GM21423 (cell line): ENCODE measurements at regions not wholly inside any gene's neighbourhood (a gene's known extent, or its start where the extent isn't known, plus 50 kb on each side); places are given as distances from the start of the nearest gene placed in this dataset.

Source experiments
- ATAC-seq: cut with Tn5 transposase; IDR thresholded peaks from one replicate; pipeline ENCODE4 v1.9.1; 2021; ENCODE audit warnings: mild to moderate bottlenecking, moderate library complexity; ENCODE audit not compliant: unreplicated experiment

DNA sequence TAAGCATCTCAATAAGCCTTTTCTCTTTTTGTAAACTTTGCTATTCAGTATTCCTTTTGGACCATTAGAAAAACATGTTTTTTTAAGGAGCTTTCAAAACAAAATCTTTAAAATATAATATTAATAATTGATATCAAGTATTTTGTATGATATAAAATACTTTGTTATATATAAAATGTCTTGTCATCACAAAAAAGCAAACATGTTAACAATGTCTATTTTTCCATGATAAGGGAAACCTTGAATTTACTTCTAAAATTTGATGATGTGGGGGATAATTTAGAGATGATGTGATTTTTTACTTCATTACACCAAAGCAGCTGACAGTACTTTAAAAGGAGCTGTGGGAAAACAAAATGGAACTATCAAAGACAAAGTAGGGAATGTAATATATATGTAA, 887.7 kb downstream of the SI start:
- no peak for ATAC-seq

DNA sequence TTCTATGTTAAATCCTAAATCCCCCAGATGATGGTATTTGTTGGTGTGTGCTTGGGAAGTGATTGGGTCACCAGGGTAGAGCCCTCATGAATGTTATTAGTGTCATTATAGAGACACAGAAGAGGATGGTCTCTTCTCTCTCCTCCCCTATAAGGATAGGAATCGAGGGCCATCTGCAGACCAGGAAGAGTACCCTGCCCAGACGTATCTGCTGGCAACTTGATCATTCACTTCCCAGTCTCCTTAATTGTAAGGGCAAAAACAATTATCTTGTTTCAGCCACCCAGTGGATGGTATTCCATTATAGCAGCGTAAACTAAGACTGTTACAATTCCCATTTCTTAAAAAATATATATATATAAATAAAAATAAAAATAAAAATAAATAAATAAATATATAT, 892.2 kb downstream of the SI start:
- no peak for ATAC-seq

DNA sequence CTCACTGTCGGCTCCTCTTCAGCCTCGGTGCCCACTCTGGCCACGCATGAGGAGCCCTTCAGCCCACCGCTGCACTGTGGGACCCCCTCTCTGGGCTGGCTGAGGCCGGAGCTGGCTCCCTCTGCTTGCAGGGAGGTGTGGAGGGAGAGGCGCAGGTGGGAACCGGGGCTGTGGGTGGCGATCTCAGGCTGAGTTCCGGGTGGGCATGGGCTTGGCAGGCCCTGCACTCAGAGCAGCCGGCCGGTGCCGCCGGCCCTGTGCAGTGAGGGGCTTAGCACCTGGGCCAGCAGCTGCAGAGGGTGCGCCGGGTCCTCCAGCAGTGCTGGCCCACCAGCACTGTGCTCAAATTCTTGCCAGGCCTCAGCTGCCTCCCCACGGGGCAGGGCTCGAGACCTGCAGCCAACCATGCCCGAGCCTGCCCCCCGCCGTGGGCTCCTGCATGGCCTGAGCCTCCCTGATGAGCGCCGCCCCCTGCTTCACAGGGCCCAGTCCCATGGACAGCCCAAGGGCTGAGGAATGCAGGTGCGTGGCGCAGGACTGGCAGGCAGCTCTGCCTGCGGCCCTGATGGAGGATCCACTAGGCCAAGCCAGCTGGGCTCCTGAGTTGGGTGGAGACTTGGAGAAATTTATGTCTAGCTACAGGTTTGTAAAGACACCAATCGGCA, 899.1 kb downstream of the SI start:
- ATAC-seq = no peak

DNA sequence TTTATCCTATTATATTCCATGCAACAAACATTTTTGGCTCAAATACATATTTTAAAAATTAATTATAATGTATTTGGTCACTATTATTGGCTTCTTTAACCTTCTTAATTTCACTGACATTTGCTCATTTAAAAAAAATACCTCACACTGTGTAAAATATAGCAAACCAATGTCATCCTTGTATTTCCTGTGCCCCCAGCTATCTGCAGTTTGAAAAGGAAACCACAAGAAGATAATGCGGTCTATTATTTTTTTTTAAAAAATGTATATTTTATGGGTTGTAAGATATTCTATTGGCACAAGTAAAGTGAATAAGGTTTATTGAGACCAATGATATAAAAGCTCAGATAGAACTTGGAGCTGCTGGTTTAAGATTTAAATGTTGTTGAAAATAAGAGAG, 904.2 kb downstream of the SI start:
- ATAC-seq = no peak

DNA sequence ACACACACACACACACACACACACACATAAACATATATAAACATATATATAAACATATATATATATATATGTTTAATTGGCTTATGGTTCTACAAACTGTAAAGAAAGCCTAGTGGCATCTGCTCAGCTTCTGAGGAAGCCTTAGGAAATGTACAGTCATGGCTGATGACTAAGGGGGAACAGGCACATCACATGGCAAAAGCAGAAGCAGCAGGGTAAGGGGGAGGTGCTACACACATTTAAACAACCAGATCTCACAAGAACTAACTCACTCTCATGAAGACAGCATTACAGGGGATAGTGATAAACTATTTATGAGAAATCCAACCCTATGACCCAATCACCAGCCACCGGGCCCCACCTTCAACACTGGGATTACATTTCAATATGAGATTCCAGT, 922.9 kb downstream of the SI start:
- ATAC-seq = no peak

DNA sequence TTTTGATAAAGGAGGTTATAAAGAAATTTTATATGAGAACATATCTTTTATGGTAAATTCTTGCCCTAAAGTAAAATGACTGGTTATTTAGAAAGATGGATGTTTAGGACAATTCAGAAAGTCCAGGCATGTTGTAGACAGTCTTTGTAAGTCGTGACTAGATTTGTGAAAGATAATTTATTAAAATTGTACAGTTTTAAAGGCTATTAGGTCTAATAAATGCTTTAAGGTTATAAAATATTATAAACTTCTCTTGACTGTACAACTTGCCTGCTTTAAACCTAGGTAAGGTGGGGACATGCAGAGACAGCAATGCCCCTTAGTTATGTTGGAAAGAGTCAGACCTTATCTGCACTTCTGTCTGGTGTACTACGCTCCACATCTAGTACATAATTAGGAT, 933.5 kb downstream of the SI start:
- ATAC-seq = no peak

DNA sequence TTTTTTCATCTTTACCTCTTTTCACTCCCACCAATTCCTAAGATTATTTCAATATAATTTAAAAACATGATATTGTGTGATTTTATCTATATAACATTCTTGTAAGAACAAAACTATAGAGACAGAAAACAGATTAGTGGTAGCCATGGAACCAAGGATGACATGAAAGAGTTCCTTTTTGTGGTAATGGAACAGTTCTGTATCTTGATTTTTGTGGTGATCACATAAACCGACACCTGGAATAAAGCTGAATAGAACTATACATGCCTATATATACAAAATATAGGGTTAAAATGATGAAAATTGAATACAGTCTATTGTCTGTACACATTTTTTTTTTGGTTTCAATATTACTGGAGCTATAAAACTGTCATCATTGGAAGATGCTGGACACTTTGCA, 945.4 kb downstream of the SI start:
- ATAC-seq = no peak

DNA sequence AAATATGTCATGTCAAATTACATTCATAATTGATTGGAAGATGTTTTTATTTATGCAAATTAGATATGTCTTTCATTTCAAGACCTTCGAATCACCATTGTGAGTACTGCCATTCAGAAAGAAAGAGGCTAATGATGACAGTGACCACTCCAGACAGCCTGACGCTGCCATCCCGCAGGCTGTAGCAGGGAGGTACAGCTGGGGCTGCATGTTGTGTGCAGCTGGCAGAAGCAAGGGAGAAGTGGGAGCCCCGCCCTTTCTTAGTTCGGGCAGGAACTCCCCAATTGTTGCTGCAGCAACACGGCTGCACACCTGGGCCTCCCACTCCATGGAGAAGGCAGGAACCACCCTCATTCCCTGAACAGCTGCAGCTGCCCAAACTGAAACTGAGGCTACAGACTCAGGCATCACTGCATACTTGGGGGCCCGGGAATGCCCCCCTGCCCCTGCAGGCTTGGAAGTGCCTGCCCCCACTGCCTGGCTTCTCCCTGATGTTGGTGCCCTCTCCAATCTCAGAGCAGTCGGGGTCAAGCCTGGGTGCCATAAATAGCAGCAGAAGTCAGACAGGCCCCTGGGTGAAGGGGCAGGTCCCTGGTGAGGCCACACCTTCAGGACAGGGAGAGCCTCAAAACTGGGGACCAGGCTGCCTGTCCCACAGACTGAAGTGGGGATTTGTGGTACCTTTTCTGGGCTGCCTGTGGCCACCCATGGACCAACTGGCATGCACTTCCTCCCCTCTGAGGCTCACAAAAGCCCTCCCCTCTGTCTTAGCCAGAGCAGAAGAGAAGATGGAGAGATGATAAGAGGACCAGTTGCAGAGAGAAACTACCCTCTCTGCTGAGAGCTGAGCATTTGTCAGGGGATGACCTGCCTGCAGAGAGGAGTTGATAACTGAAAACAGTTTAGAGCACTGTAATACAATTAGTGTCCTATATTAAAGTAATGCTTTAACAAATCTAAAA, 964.6 kb downstream of the SI start:
- no peak for ATAC-seq

DNA sequence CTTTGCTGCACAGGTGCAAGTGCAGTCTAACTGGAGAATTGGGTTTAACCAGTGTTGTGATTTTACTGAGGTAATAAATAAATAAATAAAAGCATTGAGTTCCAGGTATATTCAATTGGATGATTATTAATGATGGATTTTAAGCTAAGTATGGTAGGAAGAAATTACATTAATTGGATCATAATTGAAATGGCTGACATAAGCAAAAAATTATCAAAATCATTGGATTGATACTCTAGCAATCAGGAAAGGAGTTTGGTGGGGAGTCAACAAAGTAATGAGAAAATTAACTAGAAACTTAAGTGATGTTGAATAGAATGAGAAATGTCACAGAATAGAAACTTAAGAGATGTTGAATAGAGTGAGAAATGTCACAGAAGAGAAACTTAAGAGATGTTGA, 981.9 kb downstream of the SI start:
- ATAC-seq = no peak

DNA sequence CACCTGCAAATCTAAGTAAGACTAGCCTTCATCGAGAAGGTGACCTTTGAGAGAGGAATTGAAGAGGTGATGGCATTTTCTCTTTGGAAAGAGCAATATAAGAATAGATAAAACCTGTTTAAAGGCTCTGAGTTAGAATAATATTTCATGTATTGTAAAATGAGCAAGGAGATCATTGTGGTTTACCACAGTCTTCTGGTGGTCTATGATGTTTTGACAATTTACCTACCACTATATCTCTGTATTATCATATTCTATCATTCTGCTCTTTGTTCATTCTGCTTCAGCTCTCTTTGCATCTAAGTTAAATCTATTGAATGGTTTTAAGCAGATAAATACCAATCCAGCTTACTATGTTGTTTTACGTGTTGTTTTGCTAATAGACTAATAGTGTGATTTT, 982.3 kb downstream of the SI start:
- ATAC-seq = no peak

DNA sequence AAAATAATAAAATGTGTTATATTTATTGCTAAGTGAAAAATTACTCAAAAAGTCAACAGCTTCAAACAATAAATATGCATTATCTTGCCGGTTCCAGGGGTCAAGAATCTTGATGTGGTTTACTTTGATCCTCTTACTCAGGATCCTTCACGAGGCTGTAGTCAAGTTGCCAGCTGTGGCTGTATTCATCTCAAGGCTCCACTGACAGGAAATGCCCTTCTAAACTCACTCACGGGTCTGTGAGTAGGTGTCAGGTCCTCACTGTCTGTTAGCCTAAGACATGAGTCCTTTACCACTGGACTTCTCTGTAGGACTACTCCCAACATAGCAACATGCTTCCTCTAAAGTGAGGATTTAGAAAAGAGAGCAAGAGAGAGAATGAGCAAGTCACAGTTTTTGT, 983.0 kb downstream of the SI start:
- no peak for ATAC-seq

DNA sequence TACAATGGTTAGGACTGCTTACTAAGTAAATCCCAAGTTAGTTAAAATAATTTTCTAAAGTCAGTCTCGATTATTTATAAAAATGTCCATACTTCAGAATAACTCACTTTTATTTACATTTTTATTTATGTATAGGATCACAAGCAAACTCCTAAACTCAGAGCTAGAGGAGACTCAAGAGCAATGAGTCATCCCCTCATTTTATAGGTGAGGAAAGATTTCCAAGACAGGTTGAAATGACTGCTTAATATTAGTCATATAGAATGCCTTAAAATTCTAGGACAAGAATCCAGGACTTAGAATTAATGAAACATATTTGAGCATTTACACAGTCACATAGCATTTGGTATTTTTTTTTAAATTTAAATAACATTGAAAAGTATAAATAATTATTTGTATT, 983.8 kb downstream of the SI start:
- no peak for ATAC-seq

DNA sequence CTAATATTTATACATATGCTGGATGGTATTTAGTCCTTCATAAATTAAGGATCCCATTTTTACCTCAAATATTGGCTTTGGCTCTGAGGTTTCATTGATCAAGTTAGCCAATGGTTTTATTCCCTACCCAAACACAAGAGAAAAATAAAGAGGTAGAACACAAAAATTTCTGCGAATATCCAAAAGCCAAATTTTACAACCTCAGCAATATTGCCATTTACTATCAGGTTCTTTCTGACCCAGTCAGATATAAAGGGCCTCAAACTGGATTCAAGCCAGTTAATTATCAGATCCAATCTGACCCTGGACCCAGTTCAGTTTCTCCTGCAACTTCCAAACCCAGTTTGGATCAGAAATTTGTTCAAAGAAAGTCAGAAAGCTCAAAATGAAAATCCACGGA, 998.1 kb downstream of the SI start:
- no peak for ATAC-seq

DNA sequence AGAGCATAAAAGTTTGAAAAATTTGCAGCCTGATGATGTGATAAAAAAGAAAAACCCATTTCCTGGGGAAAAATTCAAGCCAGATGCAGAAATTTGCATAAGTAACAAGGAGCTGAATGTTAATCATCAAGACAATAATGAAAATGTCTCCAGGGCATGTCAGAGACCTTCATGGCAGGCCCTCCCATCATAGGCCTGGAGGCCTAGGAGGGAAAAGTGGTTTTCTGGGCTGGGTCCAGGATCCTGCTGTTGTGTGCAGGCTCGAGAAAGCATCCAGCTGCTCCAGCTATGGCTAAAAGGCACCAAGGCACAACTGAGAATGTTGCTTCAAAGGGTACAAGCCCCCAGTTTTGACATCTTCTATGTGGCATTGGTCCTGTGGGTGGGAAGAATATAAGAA, 1014.0 kb downstream of the SI start:
- no peak for ATAC-seq

DNA sequence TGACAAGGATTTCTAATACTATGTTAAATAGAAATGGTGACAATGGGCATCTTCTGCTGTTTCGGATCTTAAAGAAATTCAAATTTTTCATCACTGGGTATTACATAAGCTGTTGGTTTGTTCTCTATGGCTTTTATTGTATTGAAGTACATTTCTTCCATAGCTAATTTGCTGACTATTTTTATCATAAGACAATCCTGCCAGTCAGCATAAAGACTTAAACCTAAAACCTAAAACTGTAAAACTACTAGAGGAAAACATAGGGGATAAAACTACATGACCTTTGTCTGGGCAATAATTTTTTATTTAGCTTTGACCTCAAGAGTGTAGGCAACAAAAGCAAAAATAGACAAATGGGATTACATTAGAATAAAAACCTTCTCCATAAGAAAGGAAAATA, 1017.4 kb downstream of the SI start:
- no peak for ATAC-seq

DNA sequence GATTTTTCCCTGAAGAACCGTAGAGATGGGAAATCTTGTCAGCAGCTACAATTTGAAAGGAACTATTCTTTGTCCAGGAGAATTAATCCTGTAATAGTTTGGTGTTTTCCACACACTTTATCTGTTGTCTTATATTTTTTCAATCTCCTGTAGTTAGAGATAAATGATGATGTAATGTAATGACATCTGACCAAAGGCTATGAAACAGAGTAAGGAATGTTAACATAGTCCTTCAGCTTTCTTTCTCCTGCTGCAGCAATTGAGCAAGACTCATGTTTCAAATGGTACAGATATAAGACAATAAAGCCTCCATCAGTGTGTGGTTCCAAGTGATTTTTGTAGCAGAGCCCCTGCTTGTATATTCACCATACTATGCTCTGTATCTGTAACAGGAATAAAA, 1028.4 kb downstream of the SI start:
- ATAC-seq = no peak

DNA sequence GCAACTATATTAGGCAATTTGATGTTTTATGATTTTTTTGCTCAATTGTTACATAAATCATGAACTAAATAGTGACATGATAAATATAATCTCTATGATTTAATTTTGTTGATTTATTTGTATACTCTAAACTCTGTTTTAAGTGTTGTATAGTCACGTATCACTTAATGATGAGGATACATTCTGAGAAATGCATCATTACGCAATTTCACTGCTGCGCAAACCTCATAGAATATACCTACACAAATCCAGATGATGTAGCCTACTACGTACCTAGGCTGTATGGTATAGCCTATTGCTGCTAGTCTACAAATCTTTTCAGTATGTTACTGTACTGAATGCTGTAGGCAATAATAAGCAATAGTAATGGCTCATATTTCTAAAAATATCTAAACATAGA, 1029.8 kb downstream of the SI start:
- no peak for ATAC-seq

DNA sequence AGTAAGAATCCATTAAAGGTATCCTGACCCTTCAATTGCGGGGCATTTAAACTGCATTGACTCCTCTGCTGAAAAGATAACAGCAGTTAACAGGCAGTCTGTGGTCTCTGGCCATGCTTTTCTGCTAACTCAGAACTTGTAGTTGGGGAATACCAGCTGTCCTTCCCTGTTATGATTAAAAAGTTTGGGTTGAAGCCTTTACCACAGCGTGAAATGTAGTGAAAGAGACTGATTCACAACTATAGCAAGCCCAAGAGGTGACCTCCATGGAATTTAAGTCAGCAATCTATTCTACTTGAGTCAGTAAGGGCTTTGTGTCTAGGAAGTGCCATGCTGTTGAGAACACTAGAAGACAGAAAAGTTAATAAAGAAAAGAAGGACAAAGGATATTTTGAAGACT, 1037.3 kb downstream of the SI start:
- ATAC-seq = no peak

DNA sequence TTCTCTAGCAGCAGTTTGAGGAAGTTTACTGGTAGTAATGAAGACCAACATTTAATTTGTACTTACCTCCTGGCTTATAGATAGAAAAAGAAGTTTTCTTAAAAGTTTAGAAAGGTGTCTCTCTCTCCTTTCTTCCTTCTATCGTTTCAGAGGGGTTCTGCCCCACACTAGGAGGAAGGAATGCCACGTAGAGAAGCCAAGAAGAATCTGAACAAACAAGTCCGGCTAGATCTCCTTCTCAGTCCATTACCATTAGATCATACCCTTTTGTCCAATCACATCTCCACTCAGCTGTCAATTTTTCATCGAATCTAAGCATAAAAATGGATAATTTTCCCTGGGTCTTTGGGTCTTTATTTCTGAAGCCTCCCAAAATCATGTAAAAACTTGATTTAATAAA, 1048.1 kb downstream of the SI start:
- no peak for ATAC-seq

DNA sequence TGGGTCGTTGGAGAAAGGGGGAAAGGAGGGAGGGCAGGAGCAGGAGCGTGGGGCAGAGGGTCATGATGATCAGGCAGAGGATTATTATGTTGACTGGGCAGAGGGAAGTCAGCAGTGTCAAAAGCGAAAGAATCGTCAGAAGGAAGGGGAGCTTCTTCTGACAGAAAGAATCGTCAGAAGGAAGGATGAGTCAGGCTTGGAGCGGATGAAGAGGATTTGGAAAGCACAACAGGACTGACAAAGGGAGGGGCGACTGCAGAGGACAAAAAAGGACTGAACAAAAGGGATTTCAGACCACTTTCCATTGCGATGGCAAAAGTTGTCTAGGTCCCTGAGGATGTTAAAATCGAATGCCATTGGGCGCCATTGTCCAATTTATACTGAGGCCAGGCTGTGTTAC, 1053.5 kb downstream of the SI start:
- ATAC-seq = no peak

DNA sequence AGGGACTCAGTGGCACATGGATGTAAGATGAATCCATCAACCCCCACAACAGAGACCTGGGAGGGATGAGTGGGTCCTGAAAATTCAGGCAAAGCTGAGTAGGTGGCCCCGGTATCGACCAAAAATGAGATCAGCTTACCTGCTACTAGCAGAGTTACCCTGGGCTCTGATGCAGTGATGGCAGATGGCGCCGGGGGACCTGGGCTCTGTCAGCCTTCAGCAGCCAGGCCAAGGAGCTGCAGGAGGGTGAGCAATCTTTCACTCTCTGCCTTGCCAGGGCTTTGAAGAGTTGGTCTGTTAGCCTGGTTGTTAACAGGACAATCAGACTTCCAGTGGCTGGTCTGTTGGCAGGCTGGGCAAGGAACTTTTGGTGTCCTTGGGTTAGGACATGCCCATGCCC, 1054.8 kb downstream of the SI start:
- ATAC-seq = no peak

DNA sequence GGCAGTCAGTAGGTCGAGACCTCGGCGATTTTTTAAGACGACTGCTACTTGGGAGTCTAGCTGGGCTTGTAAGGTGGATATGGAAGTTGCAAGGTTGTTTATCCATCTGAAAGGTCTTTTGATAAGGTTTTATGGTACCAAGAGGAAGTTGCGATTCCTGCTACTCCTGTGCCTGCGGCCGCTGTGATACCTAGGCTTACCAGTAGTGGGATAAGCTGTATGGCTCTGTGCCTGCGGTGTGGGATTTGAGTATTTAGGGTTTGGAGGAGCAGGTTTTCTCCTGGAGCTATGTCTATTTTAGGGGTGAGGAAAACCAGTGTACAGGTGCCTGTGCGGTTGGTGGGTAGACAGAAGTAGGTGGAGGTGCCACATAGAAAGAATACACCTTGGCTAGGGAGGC, 1059.8 kb downstream of the SI start:
- ATAC-seq = no peak

DNA sequence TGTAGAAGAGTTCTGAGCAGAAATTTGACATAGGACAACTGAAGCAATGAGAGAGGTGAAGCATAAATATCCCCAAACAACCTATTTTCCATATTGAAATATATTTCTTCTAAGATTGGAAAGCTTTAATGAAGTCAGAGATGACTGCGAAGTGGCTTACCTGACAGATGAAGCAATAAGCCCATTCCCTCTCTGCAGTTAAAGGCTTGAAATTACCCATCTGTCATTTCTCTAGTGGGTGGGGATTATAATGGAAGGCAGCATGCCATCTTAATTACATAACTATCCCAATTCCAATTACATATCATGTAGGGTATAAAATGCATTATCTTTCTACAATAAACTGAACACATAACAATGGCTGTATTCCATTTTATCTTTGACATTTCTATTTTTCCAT, 1070.5 kb downstream of the SI start:
- no peak for ATAC-seq
